ENCODE measurements at regions not wholly inside any gene's neighbourhood (a gene's known extent, or its start where the extent isn't known, plus 50 kb on each side); places are given as distances from the start of the nearest gene placed in this dataset.

DNA sequence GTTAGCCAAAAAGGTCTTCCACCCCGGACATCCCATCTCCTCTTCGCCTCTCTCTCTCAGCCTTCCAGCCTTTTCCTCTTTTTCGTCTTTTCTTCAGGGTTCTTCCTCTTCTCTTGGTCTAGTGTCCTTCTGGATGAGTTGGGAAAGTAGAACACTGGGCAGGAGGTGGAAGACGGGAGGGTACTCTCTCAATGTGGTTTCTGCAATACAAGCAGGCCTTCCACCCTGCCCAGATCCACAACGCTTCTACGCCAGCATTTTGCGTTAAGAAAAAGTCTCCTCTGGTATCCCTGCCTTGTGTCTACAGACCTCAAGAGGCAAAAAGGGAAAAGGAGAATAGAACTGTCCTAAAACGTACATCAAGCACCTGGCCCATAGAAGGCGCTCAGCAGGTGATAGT, 587.8 kb downstream of the BNC2 start:
- BruUV-seq (replicated peaks) = no TSS peak
- TF ChIP-seq, protein P1, sequence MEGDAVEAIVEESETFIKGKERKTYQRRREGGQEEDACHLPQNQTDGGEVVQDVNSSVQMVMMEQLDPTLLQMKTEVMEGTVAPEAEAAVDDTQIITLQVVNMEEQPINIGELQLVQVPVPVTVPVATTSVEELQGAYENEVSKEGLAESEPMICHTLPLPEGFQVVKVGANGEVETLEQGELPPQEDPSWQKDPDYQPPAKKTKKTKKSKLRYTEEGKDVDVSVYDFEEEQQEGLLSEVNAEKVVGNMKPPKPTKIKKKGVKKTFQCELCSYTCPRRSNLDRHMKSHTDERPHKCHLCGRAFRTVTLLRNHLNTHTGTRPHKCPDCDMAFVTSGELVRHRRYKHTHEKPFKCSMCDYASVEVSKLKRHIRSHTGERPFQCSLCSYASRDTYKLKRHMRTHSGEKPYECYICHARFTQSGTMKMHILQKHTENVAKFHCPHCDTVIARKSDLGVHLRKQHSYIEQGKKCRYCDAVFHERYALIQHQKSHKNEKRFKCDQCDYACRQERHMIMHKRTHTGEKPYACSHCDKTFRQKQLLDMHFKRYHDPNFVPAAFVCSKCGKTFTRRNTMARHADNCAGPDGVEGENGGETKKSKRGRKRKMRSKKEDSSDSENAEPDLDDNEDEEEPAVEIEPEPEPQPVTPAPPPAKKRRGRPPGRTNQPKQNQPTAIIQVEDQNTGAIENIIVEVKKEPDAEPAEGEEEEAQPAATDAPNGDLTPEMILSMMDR (IDR thresholded peaks at IDR 0.05; ENCODE audit: unreplicated experiment) = no peak
- H3K27ac Mint-ChIP-seq (ENCODE audit: low read depth, unreplicated experiment) = no peak overlapping the region
- no peaks in the 10 kb centered on the region for H3K36me3 Mint-ChIP-seq (ENCODE audit: insufficient read depth, unreplicated experiment)
- intact Hi-C loops (cut with micrococcal nuclease) = no loop called here
- no peaks in the 10 kb centered on the region for H3K9me3 Mint-ChIP-seq (ENCODE audit: unreplicated experiment)
- H3K4me1 Mint-ChIP-seq (ENCODE audit: insufficient read depth, unreplicated experiment) = no peaks in the 10 kb centered on the region
- H3K27me3 Mint-ChIP-seq (ENCODE audit: insufficient read depth, unreplicated experiment) = no peaks in the 10 kb centered on the region
- no peak for DNase-seq (ENCODE audit: unreplicated experiment)
- ChIA-PET CTCF (no interaction called here), POLR2A (no interaction called here)
- no peak overlapping the region for H3K4me3 Mint-ChIP-seq (ENCODE audit: unreplicated experiment)

DNA sequence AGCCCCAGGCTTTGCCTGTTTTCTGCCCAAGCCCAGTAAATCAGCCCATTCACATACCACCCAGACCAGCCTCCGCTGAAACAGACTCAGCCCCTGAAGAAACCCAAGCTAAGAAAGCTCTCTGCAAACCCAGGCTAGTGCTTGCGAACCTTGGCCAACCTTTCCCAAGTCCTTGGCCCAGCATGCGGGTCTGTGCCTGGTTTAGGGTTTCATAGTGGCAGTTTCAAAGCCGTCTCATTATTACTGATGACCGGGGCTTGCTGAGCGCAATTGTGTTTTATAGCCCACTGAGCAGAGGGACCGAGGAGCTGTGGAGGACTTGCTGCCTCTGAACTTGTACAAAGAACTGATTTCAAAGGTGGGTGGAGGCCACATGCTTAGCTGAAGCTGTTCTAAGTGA, 584.3 kb downstream of the BNC2 start:
- H3K27ac Mint-ChIP-seq (ENCODE audit: low read depth, unreplicated experiment) = no peak overlapping the region
- BruUV-seq (replicated peaks) = no TSS peak
- ChIA-PET POLR2A (interaction anchor here (0.8 kb wide), 1 partner anchor 19 kb away, joined by 3 read pairs; no protein-coding TSS in a partner anchor), CTCF (no interaction called here)
- TF ChIP-seq, protein P1 (IDR thresholded peaks at IDR 0.05; ENCODE audit: unreplicated experiment) = no peak
- H3K9me3 Mint-ChIP-seq (ENCODE audit: unreplicated experiment) = no peaks in the 10 kb centered on the region
- DNase-seq (ENCODE audit: unreplicated experiment) = no peak
- H3K36me3 Mint-ChIP-seq (ENCODE audit: insufficient read depth, unreplicated experiment) = no peaks in the 10 kb centered on the region
- intact Hi-C loops (cut with micrococcal nuclease) = no loop called here
- H3K4me1 Mint-ChIP-seq (ENCODE audit: insufficient read depth, unreplicated experiment) = no peaks in the 10 kb centered on the region
- H3K4me3 Mint-ChIP-seq (ENCODE audit: unreplicated experiment) = no peak overlapping the region
- no peaks in the 10 kb centered on the region for H3K27me3 Mint-ChIP-seq (ENCODE audit: insufficient read depth, unreplicated experiment)

DNA sequence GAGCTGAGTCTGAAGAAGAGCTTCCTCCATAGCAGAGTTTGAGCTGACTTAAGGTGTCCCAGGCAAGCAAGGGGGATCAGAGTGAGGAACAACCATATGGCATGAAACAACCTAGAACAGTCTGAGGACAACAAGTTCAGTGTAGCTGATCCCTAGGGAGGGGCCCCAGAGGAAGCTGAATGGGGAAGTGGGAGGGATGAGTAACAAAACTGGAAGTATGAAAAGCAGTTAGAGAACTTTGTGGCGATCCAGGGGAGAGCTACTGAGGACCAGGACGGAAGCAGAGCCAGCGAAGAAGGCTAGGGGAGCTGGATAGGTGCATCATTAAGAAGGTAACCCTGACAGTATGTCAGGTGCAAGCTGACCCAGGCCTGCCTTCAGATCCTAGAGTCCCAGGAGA, 580.8 kb downstream of the BNC2 start:
- no TSS peak for BruUV-seq (replicated peaks)
- intact Hi-C loops (cut with micrococcal nuclease) = no loop called here
- no peak for DNase-seq (ENCODE audit: unreplicated experiment)
- Mint-ChIP-seq H3K9me3 (ENCODE audit: unreplicated experiment) (no peaks in the 10 kb centered on the region), H3K36me3 (ENCODE audit: insufficient read depth, unreplicated experiment) (no peaks in the 10 kb centered on the region), H3K27ac (ENCODE audit: low read depth, unreplicated experiment) (no peak overlapping the region), H3K4me3 (ENCODE audit: unreplicated experiment) (no peak overlapping the region), H3K27me3 (ENCODE audit: insufficient read depth, unreplicated experiment) (no peaks in the 10 kb centered on the region), H3K4me1 (ENCODE audit: insufficient read depth, unreplicated experiment) (no peaks in the 10 kb centered on the region)
- TF ChIP-seq, protein P1 (IDR thresholded peaks at IDR 0.05; ENCODE audit: unreplicated experiment) = no peak
- CTCF ChIA-PET = no interaction called here
- POLR2A ChIA-PET = no interaction called here

DNA sequence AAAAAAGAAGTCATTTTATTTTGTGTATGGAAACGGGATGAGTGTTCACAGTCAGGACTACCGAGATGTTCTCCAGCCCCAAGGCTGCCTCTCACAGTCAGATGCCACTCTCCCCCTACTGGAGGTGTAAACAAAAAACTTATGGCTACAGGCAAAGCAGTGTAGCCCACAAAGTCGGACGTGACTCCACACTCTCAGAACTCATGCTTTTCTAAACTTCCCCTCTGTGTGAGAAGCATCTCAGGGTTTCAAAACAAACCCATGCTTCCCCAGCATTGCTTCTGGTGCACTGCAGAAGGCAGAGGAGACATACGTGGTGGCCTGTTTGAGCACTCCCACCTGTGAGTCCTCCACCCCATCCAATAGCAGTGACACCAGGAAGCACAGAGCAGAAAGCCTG, 580.3 kb downstream of the BNC2 start:
- DNase-seq (ENCODE audit: unreplicated experiment) = no peak
- BruUV-seq (replicated peaks) = no TSS peak
- Mint-ChIP-seq H3K36me3 (ENCODE audit: insufficient read depth, unreplicated experiment) (no peaks in the 10 kb centered on the region), H3K27me3 (ENCODE audit: insufficient read depth, unreplicated experiment) (no peaks in the 10 kb centered on the region), H3K27ac (ENCODE audit: low read depth, unreplicated experiment) (no peak overlapping the region), H3K9me3 (ENCODE audit: unreplicated experiment) (no peaks in the 10 kb centered on the region), H3K4me3 (ENCODE audit: unreplicated experiment) (no peak overlapping the region), H3K4me1 (ENCODE audit: insufficient read depth, unreplicated experiment) (no peaks in the 10 kb centered on the region)
- intact Hi-C loops (cut with micrococcal nuclease) = no loop called here
- TF ChIP-seq, protein P1 (IDR thresholded peaks at IDR 0.05; ENCODE audit: unreplicated experiment) = no peak
- ChIA-PET CTCF (no interaction called here), POLR2A (interaction anchor here (0.7 kb wide), 1 partner anchor 54 kb away, joined by 3 read pairs; no protein-coding TSS in a partner anchor)
